ENCODE measurements at regions not wholly inside any gene's neighbourhood (a gene's known extent, or its start where the extent isn't known, plus 50 kb on each side); places are given as distances from the start of the nearest gene placed in this dataset.
A peak's percentile ranks its signal among the peaks of the same experiment; 100 is the strongest.

- no peak for DNase-seq
Measured at GRCh38 chr17:77654850-77655249, 303.7 kb upstream of the TNRC6C start.

- DNase-seq, result no peak
Measured at GRCh38 chr17:77656054-77656453, 302.4 kb upstream of the TNRC6C start.

- DNase-seq, result peak in 1 of 14 donors; percentile 51
Measured at GRCh38 chr17:77657839-77658238, 300.7 kb upstream of the TNRC6C start.

GRCh38 chr17:77660524-77660923 lies 298.0 kb upstream of the TNRC6C start:
- DNase-seq, result no peak

GRCh38 chr17:77662833-77663232 lies 295.7 kb upstream of the TNRC6C start:
- no peak for DNase-seq

- DNase-seq, result no peak
Measured at GRCh38 chr17:77664097-77664729, 294.3 kb upstream of the TNRC6C start.

- no peak for DNase-seq
Measured at GRCh38 chr17:77665833-77666232, 292.7 kb upstream of the TNRC6C start.

GRCh38 chr17:77666462-77666861 lies 292.0 kb upstream of the TNRC6C start:
- DNase-seq, result no peak

GRCh38 chr17:77666881-77667395 lies 291.6 kb upstream of the TNRC6C start:
- no peak for DNase-seq

GRCh38 chr17:77667478-77667877 lies 291.0 kb upstream of the TNRC6C start:
- DNase-seq, result no peak

- DNase-seq, result no peak
Measured at GRCh38 chr17:77668518-77668917, 290.0 kb upstream of the TNRC6C start.

GRCh38 chr17:77670173-77670572 lies 288.3 kb upstream of the TNRC6C start:
- DNase-seq, result no peak

- DNase-seq, result no peak
Measured at GRCh38 chr17:77674358-77674757, 284.1 kb upstream of the TNRC6C start.

GRCh38 chr17:77675411-77675810 lies 283.1 kb upstream of the TNRC6C start:
- DNase-seq, result no peak

- DNase-seq, result no peak
Measured at GRCh38 chr17:77675816-77676215, 282.7 kb upstream of the TNRC6C start.

GRCh38 chr17:77676237-77676661 lies 282.3 kb upstream of the TNRC6C start:
- no peak for DNase-seq

GRCh38 chr17:77677211-77677610 lies 281.3 kb upstream of the TNRC6C start:
- no peak for DNase-seq

GRCh38 chr17:77677630-77678029 lies 280.9 kb upstream of the TNRC6C start:
- DNase-seq, result no peak

GRCh38 chr17:77679589-77679988 lies 278.9 kb upstream of the TNRC6C start:
- peak in 1 of 14 donors; percentile 22 for DNase-seq

- DNase-seq, result peak in 2 of 14 donors; percentile 8 to 52
Measured at GRCh38 chr17:77681861-77682260, 276.6 kb upstream of the TNRC6C start.

- DNase-seq, result no peak
Measured at GRCh38 chr17:77684803-77685798, 273.4 kb upstream of the TNRC6C start.

GRCh38 chr17:77685881-77686486 lies 272.5 kb upstream of the TNRC6C start:
- no peak for DNase-seq

- DNase-seq, result no peak
Measured at GRCh38 chr17:77686903-77687302, 271.6 kb upstream of the TNRC6C start.

Measured in C1 segment of cervical spinal cord (tissue), 14 donors.